CD4-positive, alpha-beta T cell (primary cell): ENCODE measurements at regions not wholly inside any gene's neighbourhood (a gene's known extent, or its start where the extent isn't known, plus 50 kb on each side); places are given as distances from the start of the nearest gene placed in this dataset.

Source experiments
- ATAC-seq: fragments of 200-7000 bp; cut with Tn5 transposase; one replicate; pipeline ENCODE4 v1.10.0; 2022; ENCODE audit warnings: mild to moderate bottlenecking; ENCODE audit not compliant: poor library complexity
- CTCF ChIA-PET: fragments of 350-600 bp; sonication (Branson Sonifier 250); formaldehyde crosslinking; loops from one replicate; lab custom pipeline; 2021; ENCODE audit warnings: antibody characterized with exemption, inconsistent platforms; lab: Charles Lee
- POLR2A ChIA-PET: fragments of 350-600 bp; sonication (Branson Sonifier 250); formaldehyde crosslinking; loops from one replicate; lab custom pipeline; 2021; ENCODE audit warnings: antibody characterized with exemption, inconsistent platforms; lab: Charles Lee
- DNase-seq, 14 experiments: peaks; one replicate each; pipeline ENCODE4 v3.0.0-alpha.2; 2013 to 2020; ENCODE audit warnings: mixed read lengths in 2 of 14
- H3K27ac ChIP-seq, 2 donors: one replicate each; pipeline versions ENCODE4 v1.5.1 to v1.7.0; 2013; ENCODE audit warnings: low read length in 2 of 2, low read depth in 1 of 2, mild to moderate bottlenecking in 1 of 2
- H3K27me3 ChIP-seq, 2 experiments: 1 replicate in 1 of 2; 2 replicates in 1 of 2; pipeline versions ENCODE4 v1.6.1 to v1.7.0; 2013; ENCODE audit warnings: low read length in 2 of 2, control low read depth in 1 of 2, mild to moderate bottlenecking in 1 of 2, moderate library complexity in 1 of 2; ENCODE audit not compliant: insufficient read depth in 2 of 2, control insufficient read depth in 1 of 2
- H3K36me3 ChIP-seq: one replicate; pipeline ENCODE4 v1.6.1; 2013; ENCODE audit warnings: low read length, control low read depth; ENCODE audit not compliant: insufficient read depth
- H3K4me1 ChIP-seq: one replicate; pipeline ENCODE4 v1.6.1; 2013; ENCODE audit warnings: low read length, control low read depth; ENCODE audit not compliant: insufficient read depth
- H3K4me3 ChIP-seq: one replicate; pipeline ENCODE4 v1.5.1; 2013; ENCODE audit warnings: mild to moderate bottlenecking, low read length, moderate library complexity
- H3K9me3 ChIP-seq, 2 experiments: 1 replicate in 1 of 2; 2 replicates in 1 of 2; pipeline versions ENCODE4 v1.6.1 to v1.7.0; 2013; ENCODE audit warnings: low read length in 2 of 2, mild to moderate bottlenecking in 2 of 2, control low read depth in 1 of 2, moderate library complexity in 1 of 2; ENCODE audit not compliant: control insufficient read depth in 1 of 2, insufficient read depth in 1 of 2
- H3K27ac Mint-ChIP-seq: one replicate; pipeline ENCODE4 v1.8.0; 2020; ENCODE audit warnings: mixed read lengths
- H3K27me3 Mint-ChIP-seq: one replicate; pipeline ENCODE4 v1.8.0; 2021; ENCODE audit warnings: mixed read lengths
- H3K36me3 Mint-ChIP-seq: one replicate; pipeline ENCODE4 v1.8.0; 2021; ENCODE audit warnings: low read depth, mixed read lengths
- H3K4me1 Mint-ChIP-seq: one replicate; pipeline ENCODE4 v1.8.0; 2021; ENCODE audit warnings: low read depth, mixed read lengths
- H3K4me3 Mint-ChIP-seq: one replicate; pipeline ENCODE4 v1.8.0; 2020; ENCODE audit warnings: mild to moderate bottlenecking, mixed read lengths
- H3K9me3 Mint-ChIP-seq: one replicate; pipeline ENCODE4 v1.8.0; 2020; ENCODE audit warnings: mixed read lengths
- CTCF ChIP-seq: fragments of 200-600 bp; IDR thresholded peaks from one replicate; pipeline ENCODE4 v1.8.0; 2022; ENCODE audit warnings: antibody characterized with exemption, mild to moderate bottlenecking
- intact Hi-C, 2 experiments: fragments of 100-400 bp; cut with DNase I in 1 of 2; cut with micrococcal nuclease in 1 of 2; formaldehyde crosslinking; loops; one replicate each; pipeline versions ENCODE4 v1.15.1 to v1.9.0; 2023 to 2025; cut with DNase I, micrococcal nuclease

- peaks cover 0 to under 1% of the 10 kb centered on the region in 2 experiments for H3K27me3 ChIP-seq
- Mint-ChIP-seq H3K27ac (no peak overlapping the region), H3K36me3 (no peaks in the 10 kb centered on the region), H3K9me3 (no peaks in the 10 kb centered on the region), H3K27me3 (peaks cover 37% of the 10 kb centered on the region), H3K4me1 (peaks cover 10% of the 10 kb centered on the region), H3K4me3 (no peak overlapping the region)
- H3K36me3 ChIP-seq, result no peaks in the 10 kb centered on the region
- H3K27ac ChIP-seq, result no peak overlapping the region
- CTCF ChIA-PET, result interaction anchor here (1.2 kb wide), 1 partner anchor 9 kb away, joined by 3 read pairs; no protein-coding TSS in a partner anchor
- ATAC-seq (no peak), DNase-seq (no peak)
- no peak for TF ChIP-seq CTCF
- H3K4me3 ChIP-seq, result no peak overlapping the region
- POLR2A ChIA-PET, result no interaction called here
- intact Hi-C loops, result no loop called here
- no peaks in the 10 kb centered on the region for H3K9me3 ChIP-seq
- no peaks in the 10 kb centered on the region for H3K4me1 ChIP-seq
Measured at GRCh38 chr14:21725250-21725649, 51.6 kb upstream of the OR4E1 start.

GRCh38 chr14:21724090-21724973 is 50.7 kb upstream of the OR4E1 start:
- TF ChIP-seq CTCF, result no peak
- H3K4me1 ChIP-seq, result no peaks in the 10 kb centered on the region
- H3K9me3 ChIP-seq, result no peaks in the 10 kb centered on the region
- H3K4me3 ChIP-seq, result peak overlapping the region; percentile 44
- no peaks in the 10 kb centered on the region for H3K36me3 Mint-ChIP-seq
- DNase-seq (peak in 1 of 14 experiments; percentile 18), ATAC-seq (peak; percentile 50)
- no peak overlapping the region for H3K27ac ChIP-seq
- H3K36me3 ChIP-seq, result no peaks in the 10 kb centered on the region
- H3K27me3 ChIP-seq, result peaks cover 0 to 4% of the 10 kb centered on the region in 2 experiments
- POLR2A ChIA-PET, result interaction anchor here (0.8 to 2.1 kb wide), 14 partner anchors 11 to 865 kb away, joined by 3 to 11 read pairs (median 5); partner anchors contain the start of gene DAD1
- H3K9me3 Mint-ChIP-seq, result no peaks in the 10 kb centered on the region
- intact Hi-C loops, result no loop called here
- peak overlapping the region; percentile 85 for H3K4me3 Mint-ChIP-seq
- H3K4me1 Mint-ChIP-seq, result peaks cover 2% of the 10 kb centered on the region
- peaks cover 44% of the 10 kb centered on the region for H3K27me3 Mint-ChIP-seq
- CTCF ChIA-PET, result interaction anchor here (1.1 to 3.2 kb wide), 9 partner anchors 10 to 846 kb away, joined by 3 to 11 read pairs (median 5); no protein-coding TSS in a partner anchor
- H3K27ac Mint-ChIP-seq, result peak overlapping the region; percentile 75

- Histone ChIP-seq H3K27me3 (peaks cover 0 to 5% of the 10 kb centered on the region in 2 experiments), H3K27ac (no peak overlapping the region), H3K9me3 (no peaks in the 10 kb centered on the region), H3K4me1 (no peaks in the 10 kb centered on the region), H3K4me3 (peak overlapping the region; percentile 44), H3K36me3 (no peaks in the 10 kb centered on the region)
- Mint-ChIP-seq H3K27ac (peak overlapping the region; percentile 75), H3K36me3 (no peaks in the 10 kb centered on the region), H3K4me1 (no peaks in the 10 kb centered on the region), H3K4me3 (peak overlapping the region; percentile 85), H3K27me3 (peaks cover 51% of the 10 kb centered on the region), H3K9me3 (no peaks in the 10 kb centered on the region)
- DNase-seq (peak in 11 of 14 experiments; percentile 18 to 72 (median 32)), ATAC-seq (peak; percentile 82)
- ChIA-PET CTCF (interaction anchor here (0.6 to 3.2 kb wide), 10 partner anchors 10 to 1372 kb away, joined by 3 to 11 read pairs (median 4); no protein-coding TSS in a partner anchor), POLR2A (interaction anchor here (0.8 to 2.1 kb wide), 15 partner anchors 12 to 866 kb away, joined by 3 to 11 read pairs (median 5); partner anchors contain the start of gene DAD1)
- intact Hi-C loops, result no loop called here
- TF ChIP-seq CTCF, result peak; percentile 32
Measured at GRCh38 chr14:21723431-21724045, 49.9 kb upstream of the OR4E1 start.
